Gastrocnemius medialis (tissue), 4 donors: ENCODE measurements at regions not wholly inside any gene's neighbourhood (a gene's known extent, or its start where the extent isn't known, plus 50 kb on each side); places are given as distances from the start of the nearest gene placed in this dataset.
"Not testable (repeated sequence)": the region's sequence is repeated elsewhere in the genome, so short reads cannot be mapped to it uniquely, and the experiment has no call there.

Experiments used
- POLR2A ChIP-seq, 2 donors: fragments of 450-650 bp; IDR thresholded peaks; one replicate each; pipeline ENCODE4 v1.6.1; 2017; ENCODE audit warnings: antibody characterized with exemption in 2 of 2, mild to moderate bottlenecking in 2 of 2, moderate library complexity in 2 of 2
- TF ChIP-seq, protein P1 (sequence below), 5 experiments: fragments of 450-650 bp in 3 of 5; fragments of 200-600 bp in 2 of 5; sonication (generic) in 2 of 5; IDR thresholded peaks in 4 of 5; conservative IDR thresholded peaks in 1 of 5; 1 replicate in 4 of 5; 2 replicates in 1 of 5; pipeline ENCODE4 v1.5.1; 2016 to 2019; ENCODE audit warnings: antibody characterized with exemption in 5 of 5, mild to moderate bottlenecking in 3 of 5, moderate library complexity in 3 of 5

- TF ChIP-seq, protein P1, sequence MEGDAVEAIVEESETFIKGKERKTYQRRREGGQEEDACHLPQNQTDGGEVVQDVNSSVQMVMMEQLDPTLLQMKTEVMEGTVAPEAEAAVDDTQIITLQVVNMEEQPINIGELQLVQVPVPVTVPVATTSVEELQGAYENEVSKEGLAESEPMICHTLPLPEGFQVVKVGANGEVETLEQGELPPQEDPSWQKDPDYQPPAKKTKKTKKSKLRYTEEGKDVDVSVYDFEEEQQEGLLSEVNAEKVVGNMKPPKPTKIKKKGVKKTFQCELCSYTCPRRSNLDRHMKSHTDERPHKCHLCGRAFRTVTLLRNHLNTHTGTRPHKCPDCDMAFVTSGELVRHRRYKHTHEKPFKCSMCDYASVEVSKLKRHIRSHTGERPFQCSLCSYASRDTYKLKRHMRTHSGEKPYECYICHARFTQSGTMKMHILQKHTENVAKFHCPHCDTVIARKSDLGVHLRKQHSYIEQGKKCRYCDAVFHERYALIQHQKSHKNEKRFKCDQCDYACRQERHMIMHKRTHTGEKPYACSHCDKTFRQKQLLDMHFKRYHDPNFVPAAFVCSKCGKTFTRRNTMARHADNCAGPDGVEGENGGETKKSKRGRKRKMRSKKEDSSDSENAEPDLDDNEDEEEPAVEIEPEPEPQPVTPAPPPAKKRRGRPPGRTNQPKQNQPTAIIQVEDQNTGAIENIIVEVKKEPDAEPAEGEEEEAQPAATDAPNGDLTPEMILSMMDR (IDR thresholded peaks at IDR 0.05 in 4 of 5, conservative IDR thresholded peaks at IDR 0.05 in 1 of 5): not testable (repeated sequence)
- TF ChIP-seq POLR2A (IDR thresholded peaks at IDR 0.05): not testable (repeated sequence)
Measured at GRCh38 chr3:170800275-170800674, 69.7 kb downstream of the RPL22L1 start.
